ENCODE measurements at regions not wholly inside any gene's neighbourhood (a gene's known extent, or its start where the extent isn't known, plus 50 kb on each side); places are given as distances from the start of the nearest gene placed in this dataset.

DNA sequence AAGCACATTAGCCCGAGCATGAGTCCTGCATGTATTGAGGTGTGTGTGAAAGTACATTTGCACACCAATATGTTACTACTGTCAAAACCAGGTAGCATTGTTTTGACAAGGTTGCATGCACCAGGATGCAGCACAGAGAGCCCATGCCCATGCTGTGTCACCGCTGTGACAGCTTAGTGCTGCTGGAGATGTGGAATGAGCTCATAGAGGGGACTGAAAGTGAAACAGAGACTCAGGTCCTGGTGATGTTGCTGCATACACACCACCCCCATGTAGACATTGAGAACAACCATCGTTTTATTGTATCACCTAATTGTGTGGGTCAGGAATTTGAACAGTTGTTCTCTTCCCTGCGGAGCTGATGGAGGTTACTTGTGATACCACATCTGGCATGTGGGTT is 53.0 kb downstream of the GADD45G start:
- TF ChIP-seq USF1 (IDR thresholded peaks at IDR 0.05; ENCODE audit: borderline replicate concordance, low read depth) = no peak
- TF ChIP-seq POLR2AphosphoS5 (IDR thresholded peaks at IDR 0.05; ENCODE audit: low read depth, low read length) = no peak
- TF ChIP-seq RAD21 (IDR thresholded peaks at IDR 0.05; ENCODE audit: low read length) = no peak
- TF ChIP-seq MXI1 (IDR thresholded peaks at IDR 0.05; ENCODE audit: low read depth, low read length) = no peak
- TF ChIP-seq, protein P1, sequence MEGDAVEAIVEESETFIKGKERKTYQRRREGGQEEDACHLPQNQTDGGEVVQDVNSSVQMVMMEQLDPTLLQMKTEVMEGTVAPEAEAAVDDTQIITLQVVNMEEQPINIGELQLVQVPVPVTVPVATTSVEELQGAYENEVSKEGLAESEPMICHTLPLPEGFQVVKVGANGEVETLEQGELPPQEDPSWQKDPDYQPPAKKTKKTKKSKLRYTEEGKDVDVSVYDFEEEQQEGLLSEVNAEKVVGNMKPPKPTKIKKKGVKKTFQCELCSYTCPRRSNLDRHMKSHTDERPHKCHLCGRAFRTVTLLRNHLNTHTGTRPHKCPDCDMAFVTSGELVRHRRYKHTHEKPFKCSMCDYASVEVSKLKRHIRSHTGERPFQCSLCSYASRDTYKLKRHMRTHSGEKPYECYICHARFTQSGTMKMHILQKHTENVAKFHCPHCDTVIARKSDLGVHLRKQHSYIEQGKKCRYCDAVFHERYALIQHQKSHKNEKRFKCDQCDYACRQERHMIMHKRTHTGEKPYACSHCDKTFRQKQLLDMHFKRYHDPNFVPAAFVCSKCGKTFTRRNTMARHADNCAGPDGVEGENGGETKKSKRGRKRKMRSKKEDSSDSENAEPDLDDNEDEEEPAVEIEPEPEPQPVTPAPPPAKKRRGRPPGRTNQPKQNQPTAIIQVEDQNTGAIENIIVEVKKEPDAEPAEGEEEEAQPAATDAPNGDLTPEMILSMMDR (IDR thresholded peaks at IDR 0.05) = no peak
- TF ChIP-seq, protein P2, sequence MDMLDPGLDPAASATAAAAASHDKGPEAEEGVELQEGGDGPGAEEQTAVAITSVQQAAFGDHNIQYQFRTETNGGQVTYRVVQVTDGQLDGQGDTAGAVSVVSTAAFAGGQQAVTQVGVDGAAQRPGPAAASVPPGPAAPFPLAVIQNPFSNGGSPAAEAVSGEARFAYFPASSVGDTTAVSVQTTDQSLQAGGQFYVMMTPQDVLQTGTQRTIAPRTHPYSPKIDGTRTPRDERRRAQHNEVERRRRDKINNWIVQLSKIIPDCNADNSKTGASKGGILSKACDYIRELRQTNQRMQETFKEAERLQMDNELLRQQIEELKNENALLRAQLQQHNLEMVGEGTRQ (IDR thresholded peaks at IDR 0.05; ENCODE audit: borderline replicate concordance, low read depth, low read length) = no peak

Data from SK-N-SH (cell line).